Ishikawa (cell line): ENCODE measurements at regions not wholly inside any gene's neighbourhood (a gene's known extent, or its start where the extent isn't known, plus 50 kb on each side); places are given as distances from the start of the nearest gene placed in this dataset.

ENCODE experiments used
- CEBPB ChIP-seq: IDR thresholded peaks from 2 replicates; pipeline ENCODE4 v1.6.1; 2012
- CREB1 ChIP-seq: IDR thresholded peaks from 2 replicates; pipeline ENCODE4 v1.6.1; 2012; ENCODE audit warnings: low read depth
- EGR1 ChIP-seq: IDR thresholded peaks from 2 replicates; pipeline ENCODE4 v1.6.1; 2012
- EP300 ChIP-seq: IDR thresholded peaks from 2 replicates; pipeline ENCODE4 v1.6.1; 2012; ENCODE audit warnings: borderline replicate concordance
- FOXM1 ChIP-seq: IDR thresholded peaks from 2 replicates; pipeline ENCODE4 v1.6.1; 2012; ENCODE audit warnings: low read depth, borderline replicate concordance
- NFIC ChIP-seq: IDR thresholded peaks from 2 replicates; pipeline ENCODE4 v1.6.1; 2012
- RAD21 ChIP-seq: IDR thresholded peaks from 2 replicates; pipeline ENCODE4 v1.6.1; 2012; ENCODE audit warnings: low read depth
- REST ChIP-seq: IDR thresholded peaks from 2 replicates; pipeline ENCODE4 v1.6.1; 2012; ENCODE audit warnings: low read depth, mild to moderate bottlenecking
- TAF1 ChIP-seq: IDR thresholded peaks from 2 replicates; pipeline ENCODE4 v1.6.1; 2012; ENCODE audit warnings: low read depth, mild to moderate bottlenecking
- TCF12 ChIP-seq: IDR thresholded peaks from 2 replicates; pipeline ENCODE4 v1.6.1; 2012; ENCODE audit warnings: low read depth
- TEAD4 ChIP-seq: IDR thresholded peaks from 2 replicates; pipeline ENCODE4 v1.6.1; 2012
- USF1 ChIP-seq: IDR thresholded peaks from 2 replicates; pipeline ENCODE4 v1.6.1; 2012
- YY1 ChIP-seq: IDR thresholded peaks from 2 replicates; pipeline ENCODE4 v1.6.1; 2012; ENCODE audit warnings: low read depth
- ZBTB7A ChIP-seq: IDR thresholded peaks from 2 replicates; pipeline ENCODE4 v1.6.1; 2012; ENCODE audit warnings: low read depth
- TF ChIP-seq, protein P1 (sequence below): IDR thresholded peaks from 2 replicates; pipeline ENCODE4 v1.6.1; 2012

DNA sequence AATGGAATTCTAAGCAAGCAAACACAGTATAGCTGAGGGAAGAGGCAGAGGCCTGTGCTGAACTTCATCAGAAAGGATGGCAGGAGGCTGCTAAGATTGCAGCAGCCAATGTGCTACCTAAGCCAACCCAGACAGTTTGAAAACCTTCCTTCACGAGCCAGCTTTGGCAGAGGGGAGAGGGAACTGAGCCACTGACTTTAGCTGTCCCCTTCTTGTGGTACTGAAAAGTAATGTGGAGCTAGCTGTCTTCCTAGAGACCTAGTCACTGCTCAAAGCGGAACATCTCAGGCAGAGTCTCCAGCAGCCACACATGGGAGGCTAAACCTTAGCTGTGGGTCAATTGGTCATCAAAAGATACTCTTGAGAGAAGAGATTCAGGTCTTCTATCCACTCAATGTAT is 419.0 kb downstream of the FBXO15 start:
- TF ChIP-seq REST = peak; percentile 66
- no peak for TF ChIP-seq TEAD4
- no peak for TF ChIP-seq EGR1

DNA sequence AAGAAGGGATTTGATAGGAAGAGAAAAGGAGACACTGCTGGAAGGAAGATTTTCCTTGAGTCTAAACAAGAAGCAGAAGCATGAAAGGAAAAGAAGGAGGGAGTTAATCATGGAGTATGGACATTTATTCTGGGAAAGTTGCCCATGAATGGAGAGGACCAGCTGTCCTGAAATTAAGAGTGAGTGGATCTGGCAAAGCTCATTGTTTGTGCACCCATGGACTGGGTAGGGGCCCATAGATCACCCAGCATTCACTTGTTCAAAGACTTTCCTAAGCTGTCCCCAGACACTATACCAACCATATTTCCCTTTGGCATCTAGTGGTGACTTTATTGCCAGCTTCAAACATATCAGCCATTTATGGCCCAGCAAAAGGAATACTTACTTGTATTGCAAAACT is 422.7 kb downstream of the FBXO15 start:
- TF ChIP-seq NFIC = no peak
- TF ChIP-seq TCF12 = no peak
- no peak for TF ChIP-seq CEBPB
- TF ChIP-seq YY1 = no peak
- no peak for TF ChIP-seq TEAD4

DNA sequence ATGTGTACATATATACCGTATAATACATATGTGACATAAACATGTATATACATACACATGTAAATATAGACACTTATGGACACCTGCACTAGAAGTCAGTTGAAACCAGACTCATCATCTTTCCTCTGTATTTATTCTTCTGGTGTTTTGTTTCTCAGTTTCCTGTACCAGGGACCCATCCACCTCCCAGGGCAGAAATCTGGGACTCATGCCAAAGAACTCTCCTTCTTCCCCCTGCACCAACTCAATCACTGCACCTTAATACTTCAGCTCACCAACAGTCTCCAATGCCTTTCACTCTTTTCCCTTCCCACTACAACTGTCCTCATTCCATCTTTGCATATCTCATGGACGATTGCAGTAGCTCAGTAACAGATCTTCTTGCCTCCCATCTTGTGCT is 428.0 kb downstream of the FBXO15 start:
- TF ChIP-seq NFIC (no peak), TEAD4 (no peak), CEBPB (no peak), EP300 (no peak), RAD21 (no peak), TCF12 (no peak), REST (no peak), EGR1 (no peak), ZBTB7A (no peak)
- TF ChIP-seq, protein P1, sequence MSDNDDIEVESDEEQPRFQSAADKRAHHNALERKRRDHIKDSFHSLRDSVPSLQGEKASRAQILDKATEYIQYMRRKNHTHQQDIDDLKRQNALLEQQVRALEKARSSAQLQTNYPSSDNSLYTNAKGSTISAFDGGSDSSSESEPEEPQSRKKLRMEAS = no peak

- TF ChIP-seq FOXM1 (no peak), EP300 (no peak), TAF1 (no peak), ZBTB7A (no peak), USF1 (no peak), REST (no peak), CEBPB (no peak), YY1 (no peak)
- TF ChIP-seq, protein P1 = no peak
These were observed 430.1 kb downstream of the FBXO15 start for GRCh38 chr18:73717570-73717969.

DNA sequence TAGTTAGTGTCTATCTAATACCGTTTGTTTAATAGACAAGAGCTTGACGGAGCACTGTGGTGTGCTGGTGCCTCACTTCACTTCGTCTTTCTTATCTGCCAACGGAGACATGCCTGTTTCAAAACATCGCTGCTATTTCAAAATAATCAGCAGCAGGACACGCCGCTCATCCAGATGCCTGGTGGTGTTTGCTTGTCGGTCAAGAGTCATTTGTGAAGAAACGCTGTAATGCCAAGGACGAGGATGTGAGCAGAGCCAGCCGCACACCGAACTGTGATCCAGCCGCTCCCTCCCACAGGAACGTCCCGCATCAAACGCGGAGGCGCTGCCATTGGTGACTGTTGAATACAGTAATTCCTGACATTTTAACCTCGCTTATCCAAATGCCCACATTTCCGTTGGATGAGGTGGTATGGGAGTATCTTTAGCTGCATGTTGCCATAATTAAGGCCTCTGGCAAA is 432.4 kb downstream of the FBXO15 start:
- no peak for TF ChIP-seq NFIC
- no peak for TF ChIP-seq EGR1
- TF ChIP-seq RAD21 = no peak
- TF ChIP-seq, protein P1 = no peak

DNA sequence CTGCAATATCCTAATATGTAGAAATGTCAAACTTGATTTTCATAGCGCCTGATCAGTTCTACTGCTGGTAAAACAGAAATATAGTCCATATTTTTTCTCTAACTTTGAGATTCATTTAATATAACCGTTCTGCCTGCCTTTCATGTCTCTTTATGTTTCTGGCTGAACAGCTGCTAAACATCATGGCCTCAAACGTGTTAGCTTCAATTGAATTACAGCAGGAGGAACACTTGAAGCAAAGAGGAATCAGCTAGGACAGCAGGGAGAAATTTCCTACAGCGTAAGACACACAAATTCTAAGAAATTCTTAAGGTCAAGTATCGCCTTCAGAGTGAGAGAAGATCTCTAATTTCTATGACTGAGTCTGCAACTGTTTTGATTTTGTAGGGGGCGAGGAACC is 433.2 kb downstream of the FBXO15 start:
- TF ChIP-seq TAF1 = no peak

GRCh38 chr18:73711256-73711655 is 436.4 kb downstream of the FBXO15 start:
- no peak for TF ChIP-seq TEAD4
- TF ChIP-seq TAF1 = no peak
- no peak for TF ChIP-seq CREB1
- no peak for TF ChIP-seq EP300
- no peak for TF ChIP-seq YY1
- TF ChIP-seq, protein P1 = no peak
- TF ChIP-seq USF1 = no peak
- TF ChIP-seq REST = no peak
- TF ChIP-seq TCF12 = no peak
- no peak for TF ChIP-seq EGR1
- no peak for TF ChIP-seq FOXM1
- no peak for TF ChIP-seq CEBPB
- TF ChIP-seq RAD21 = no peak
- TF ChIP-seq NFIC = no peak
- TF ChIP-seq ZBTB7A = no peak
